Thyroid gland (tissue), 4 donors: ENCODE measurements at regions not wholly inside any gene's neighbourhood (a gene's known extent, or its start where the extent isn't known, plus 50 kb on each side); places are given as distances from the start of the nearest gene placed in this dataset.

ENCODE experiments used
- CTCF ChIP-seq, 6 experiments: fragments of 200-600 bp in 3 of 6; fragments of 450-650 bp in 3 of 6; sonication (generic) in 3 of 6; IDR thresholded peaks; one replicate each; pipeline ENCODE4 v1.5.1; 2016 to 2019; ENCODE audit warnings: antibody characterized with exemption in 6 of 6, mild to moderate bottlenecking in 2 of 6, inconsistent platforms in 1 of 6, moderate library complexity in 1 of 6
- POLR2A ChIP-seq, 2 donors: fragments of 450-650 bp; IDR thresholded peaks; one replicate each; pipeline ENCODE4 v1.6.1; 2017; ENCODE audit warnings: antibody characterized with exemption in 2 of 2, mild to moderate bottlenecking in 2 of 2, moderate library complexity in 1 of 2

DNA sequence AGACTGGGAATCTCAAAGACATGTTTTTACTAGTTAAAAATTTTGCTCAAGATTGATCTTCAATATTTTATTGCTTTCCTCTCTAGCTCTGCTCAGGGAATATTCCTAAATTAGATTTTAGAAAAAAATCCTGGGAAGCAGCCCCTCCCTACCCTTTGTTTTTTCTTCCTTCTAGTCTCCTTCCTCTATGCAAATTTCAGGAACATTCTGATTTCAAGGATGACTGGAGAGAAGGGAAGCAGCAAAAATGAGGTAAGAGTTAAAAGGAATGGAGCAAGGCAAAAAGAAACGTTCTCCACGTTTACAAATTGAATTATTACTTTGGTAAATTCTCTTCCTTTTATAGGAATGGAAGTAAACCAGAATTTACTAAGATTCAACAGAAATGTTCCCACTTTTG is 493.4 kb upstream of the TUSC1 start:
- TF ChIP-seq CTCF (IDR thresholded peaks at IDR 0.05) (no peak), POLR2A (IDR thresholded peaks at IDR 0.05) (no peak)
